Adrenal gland (tissue), 5 donors: ENCODE measurements at regions not wholly inside any gene's neighbourhood (a gene's known extent, or its start where the extent isn't known, plus 50 kb on each side); places are given as distances from the start of the nearest gene placed in this dataset.

Experiments
- CTCF ChIP-seq, 6 experiments: fragments of 450-650 bp in 4 of 6; fragments of 200-600 bp in 2 of 6; sonication (generic) in 1 of 6; IDR thresholded peaks; 1 replicate in 5 of 6; 2 replicates in 1 of 6; pipeline versions ENCODE4 v1.5.1 to v1.8.0; 2016 to 2021; ENCODE audit warnings: antibody characterized with exemption in 6 of 6, mild to moderate bottlenecking in 2 of 6, moderate library complexity in 1 of 6
- POLR2A ChIP-seq, 2 donors: fragments of 450-650 bp; IDR thresholded peaks; one replicate each; pipeline ENCODE4 v1.6.1; 2017; ENCODE audit warnings: antibody characterized with exemption in 2 of 2, mild to moderate bottlenecking in 2 of 2, moderate library complexity in 1 of 2
- donor health status: DM: no; HTN: no; CAD: no.

DNA sequence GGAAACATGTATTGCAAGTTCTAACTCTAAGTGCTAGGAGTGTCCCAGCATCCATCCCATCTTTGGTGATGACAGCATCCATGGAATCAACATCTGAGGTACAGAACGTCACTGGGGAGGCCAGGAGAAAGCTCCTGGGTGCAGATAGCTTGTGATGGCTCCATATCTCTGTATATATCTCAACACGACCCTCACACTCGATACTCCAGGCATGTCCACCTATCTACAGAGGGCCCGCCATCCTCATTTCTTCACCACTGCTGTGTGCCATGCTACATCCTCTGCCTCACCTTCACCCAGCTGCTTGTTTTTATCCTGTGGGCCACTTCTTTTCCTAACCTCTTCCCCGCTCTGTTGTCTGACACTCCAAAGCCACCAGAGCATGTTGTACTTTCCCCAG, 100.4 kb upstream of the SERP2 start:
- no peak for TF ChIP-seq POLR2A (IDR thresholded peaks at IDR 0.05)
- no peak for TF ChIP-seq CTCF (IDR thresholded peaks at IDR 0.05)
